PC-3 (cell line): ENCODE measurements at regions not wholly inside any gene's neighbourhood (a gene's known extent, or its start where the extent isn't known, plus 50 kb on each side); places are given as distances from the start of the nearest gene placed in this dataset.

Experiments used
- ATAC-seq: fragments of 200-7000 bp; cut with Tn5 transposase; 2 replicates; pipeline ENCODE4 v1.9.1; 2020; ENCODE audit warnings: mild to moderate bottlenecking, moderate library complexity
- BruUV-seq: library from RNA; stranded (reverse); fragments of 400-500 nt; replicated peaks from 2 replicates; lab custom pipeline; 2021; lab: Mats Ljungman, UMichigan
- CTCF ChIA-PET: fragments of 300-600 bp; sonication (Branson Sonifier 250); formaldehyde crosslinking; loops from one replicate; lab custom pipeline; 2022; ENCODE audit warnings: antibody characterized with exemption; lab: Charles Lee
- POLR2A ChIA-PET: fragments of 300-600 bp; sonication (Branson Sonifier 250); formaldehyde crosslinking; loops from one replicate; lab custom pipeline; 2022; ENCODE audit warnings: antibody characterized with exemption; ENCODE audit not compliant: unreplicated experiment; lab: Charles Lee
- DNase-seq: peaks from one replicate; pipeline ENCODE4 v3.0.0-alpha.2; 2015
- H2AFZ ChIP-seq: fragments of 300-600 bp; sonication (generic); 2 replicates; pipeline ENCODE4 v1.6.0; 2016; ENCODE audit warnings: antibody characterized with exemption, low read length
- H3F3A ChIP-seq: fragments of 300-600 bp; sonication (generic); one replicate; pipeline ENCODE4 v1.6.0; 2017; ENCODE audit warnings: antibody characterized with exemption, low read length, control low read depth, mild to moderate bottlenecking; ENCODE audit not compliant: unreplicated experiment
- H3K27ac ChIP-seq: fragments of 300-600 bp; sonication (generic); 2 replicates; pipeline ENCODE4 v1.5.1; 2016; ENCODE audit warnings: mild to moderate bottlenecking, low read length
- H3K27me3 ChIP-seq: fragments of 300-600 bp; sonication (generic); 2 replicates; pipeline ENCODE4 v1.6.1; 2016; ENCODE audit warnings: low read length, mixed read lengths
- H3K36me3 ChIP-seq: fragments of 300-600 bp; sonication (generic); 2 replicates; pipeline ENCODE4 v1.6.1; 2016; ENCODE audit warnings: low read depth, mixed run types, low read length, mixed read lengths
- H3K4me1 ChIP-seq: fragments of 300-600 bp; sonication (generic); 2 replicates; pipeline ENCODE4 v1.5.1; 2016; ENCODE audit warnings: low read length; ENCODE audit not compliant: insufficient read depth
- H3K4me2 ChIP-seq: fragments of 300-600 bp; sonication (generic); 2 replicates; pipeline ENCODE4 v1.6.0; 2016; ENCODE audit warnings: low read length
- H3K4me3 ChIP-seq: fragments of 300-600 bp; sonication (generic); 2 replicates; pipeline ENCODE4 v1.5.1; 2016; ENCODE audit warnings: mild to moderate bottlenecking, low read length, mixed read lengths
- H3K79me2 ChIP-seq: fragments of 300-600 bp; sonication (generic); 2 replicates; pipeline ENCODE4 v1.6.1; 2017; ENCODE audit warnings: low read length, mixed read lengths
- H3K9ac ChIP-seq: fragments of 300-600 bp; sonication (generic); 2 replicates; pipeline ENCODE4 v1.6.0; 2016; ENCODE audit warnings: mild to moderate bottlenecking, low read length
- H3K9me2 ChIP-seq: fragments of 300-600 bp; sonication (generic); replicated peaks from 2 replicates; pipeline ENCODE4 v1.6.1; 2016; ENCODE audit warnings: mixed run types, low read length, mixed read lengths
- H3K9me3 ChIP-seq: fragments of 300-600 bp; sonication (generic); 2 replicates; pipeline ENCODE4 v1.6.1; 2016; ENCODE audit warnings: low read length, mixed read lengths
- H4K20me1 ChIP-seq: fragments of 300-600 bp; sonication (generic); 2 replicates; pipeline ENCODE4 v1.6.1; 2016; ENCODE audit warnings: low read length, mixed read lengths
- CTCF ChIP-seq: fragments of 300-600 bp; sonication (generic); conservative IDR thresholded peaks from 2 replicates; pipeline ENCODE4 v1.5.1; 2017; ENCODE audit warnings: antibody characterized with exemption, low read depth, mild to moderate bottlenecking, low read length
- EZH2 ChIP-seq: fragments of 300-600 bp; sonication (generic); IDR thresholded peaks from one replicate; pipeline ENCODE4 v1.6.1; 2017; ENCODE audit warnings: antibody characterized with exemption, mild to moderate bottlenecking, low read length; ENCODE audit not compliant: unreplicated experiment
- EZH2phosphoT487 ChIP-seq: fragments of 300-600 bp; sonication (generic); IDR thresholded peaks from 2 replicates; pipeline ENCODE4 v1.6.1; 2018; ENCODE audit warnings: mild to moderate bottlenecking, antibody characterized with exemption, low read length, borderline replicate concordance
- intact Hi-C: fragments of 100-400 bp; cut with micrococcal nuclease; formaldehyde crosslinking; loops from 2 replicates; pipeline ENCODE4 v1.9.0; 2023

GRCh38 chr1:80640978-80641377 lies 1159.8 kb upstream of the ADGRL2 start:
- Histone ChIP-seq H3K9ac (no peak overlapping the region), H3K27me3 (no peaks in the 10 kb centered on the region), H3K9me3 (no peaks in the 10 kb centered on the region), H3K36me3 (no peaks in the 10 kb centered on the region), H3K4me1 (no peaks in the 10 kb centered on the region), H3K79me2 (no peaks in the 10 kb centered on the region), H3K27ac (no peak overlapping the region), H3K4me2 (no peak overlapping the region), H3K4me3 (no peak overlapping the region), H3F3A (no peaks in the 10 kb centered on the region), H2AFZ (no peak overlapping the region), H3K9me2 (no peaks in the 10 kb centered on the region), H4K20me1 (no peaks in the 10 kb centered on the region)
- DNase-seq (no peak), ATAC-seq (no peak)
- POLR2A ChIA-PET, result no interaction called here
- intact Hi-C loops, result no loop called here
- TF ChIP-seq CTCF, result no peak
- no peak for TF ChIP-seq EZH2
- TF ChIP-seq EZH2phosphoT487, result no peak
- CTCF ChIA-PET, result interaction anchor here (0.5 kb wide), 1 partner anchor 1801 kb away, joined by 4 read pairs; no protein-coding TSS in a partner anchor
- no TSS peak for BruUV-seq

GRCh38 chr1:80639777-80640533 lies 1160.8 kb upstream of the ADGRL2 start:
- H3K27me3 ChIP-seq, result no peaks in the 10 kb centered on the region
- H2AFZ ChIP-seq, result no peak overlapping the region
- H3K9me2 ChIP-seq, result no peaks in the 10 kb centered on the region
- no peaks in the 10 kb centered on the region for H4K20me1 ChIP-seq
- H3K4me1 ChIP-seq, result no peaks in the 10 kb centered on the region
- no peak overlapping the region for H3K4me3 ChIP-seq
- no peaks in the 10 kb centered on the region for H3K9me3 ChIP-seq
- no peak overlapping the region for H3K9ac ChIP-seq
- no peak overlapping the region for H3K4me2 ChIP-seq
- H3K79me2 ChIP-seq, result no peaks in the 10 kb centered on the region
- H3K36me3 ChIP-seq, result no peaks in the 10 kb centered on the region
- ChIA-PET POLR2A (no interaction called here), CTCF (no interaction called here)
- DNase-seq (no peak), ATAC-seq (no peak)
- TF ChIP-seq EZH2 (no peak), CTCF (no peak), EZH2phosphoT487 (no peak)
- no peak overlapping the region for H3K27ac ChIP-seq
- no TSS peak for BruUV-seq
- H3F3A ChIP-seq, result no peaks in the 10 kb centered on the region
- intact Hi-C loops, result no loop called here
